ENCODE measurements at regions not wholly inside any gene's neighbourhood (a gene's known extent, or its start where the extent isn't known, plus 50 kb on each side); places are given as distances from the start of the nearest gene placed in this dataset.

GRCh38 chr3:177595530-177596188, 398.4 kb upstream of the TBL1XR1 start:
- Histone ChIP-seq H3K36me3 (ENCODE audit: insufficient read depth, low read length, poor library complexity, severe bottlenecking) (no peaks in the 10 kb centered on the region), H3K4me3 (ENCODE audit: low read depth, low read length, poor library complexity, severe bottlenecking) (no peak overlapping the region), H3K27me3 (replicated peaks; ENCODE audit: insufficient read depth, low read depth, low read length, poor library complexity) (no peaks in the 10 kb centered on the region), H3K9me3 (ENCODE audit: low read depth, low read length, poor library complexity, severe bottlenecking) (no peaks in the 10 kb centered on the region), H3K4me1 (ENCODE audit: insufficient read depth, low read length, poor library complexity, severe bottlenecking) (peaks cover 45% of the 10 kb centered on the region), H3K27ac (ENCODE audit: low read depth, low read length, poor library complexity, severe bottlenecking) (no peak overlapping the region)
- intact Hi-C loops (cut with micrococcal nuclease; ENCODE audit: unreplicated experiment) = no loop called here
- CTCF ChIA-PET = interaction anchor here (0.7 kb wide), 1 partner anchor 543 kb away, joined by 5 read pairs; no protein-coding TSS in a partner anchor
- no peak for TF ChIP-seq CTCF (conservative IDR thresholded peaks at IDR 0.05; ENCODE audit: low read depth, low read length)
- no peak for TF ChIP-seq EZH2 (IDR thresholded peaks at IDR 0.05; ENCODE audit: borderline replicate concordance, low read depth, low read length, poor library complexity, severe bottlenecking)
- POLR2A ChIA-PET (ENCODE audit: low non-redundant PET) = no interaction called here
- DNase-seq (ENCODE audit: low spot score) = no peak
- no TSS peak for BruUV-seq (replicated peaks)

- CTCF ChIA-PET = no interaction called here
- BruUV-seq (replicated peaks) = no TSS peak
- TF ChIP-seq CTCF (conservative IDR thresholded peaks at IDR 0.05; ENCODE audit: low read depth, low read length) (no peak), EZH2 (IDR thresholded peaks at IDR 0.05; ENCODE audit: borderline replicate concordance, low read depth, low read length, poor library complexity, severe bottlenecking) (no peak)
- Histone ChIP-seq H3K27me3 (replicated peaks; ENCODE audit: insufficient read depth, low read depth, low read length, poor library complexity) (no peaks in the 10 kb centered on the region), H3K4me1 (ENCODE audit: insufficient read depth, low read length, poor library complexity, severe bottlenecking) (peaks cover 39% of the 10 kb centered on the region), H3K9me3 (ENCODE audit: low read depth, low read length, poor library complexity, severe bottlenecking) (no peaks in the 10 kb centered on the region), H3K36me3 (ENCODE audit: insufficient read depth, low read length, poor library complexity, severe bottlenecking) (no peaks in the 10 kb centered on the region), H3K4me3 (ENCODE audit: low read depth, low read length, poor library complexity, severe bottlenecking) (no peak overlapping the region), H3K27ac (ENCODE audit: low read depth, low read length, poor library complexity, severe bottlenecking) (no peak overlapping the region)
- intact Hi-C loops (cut with micrococcal nuclease; ENCODE audit: unreplicated experiment) = no loop called here
- POLR2A ChIA-PET (ENCODE audit: low non-redundant PET) = no interaction called here
- no peak for DNase-seq (ENCODE audit: low spot score)
These were observed 399.1 kb upstream of the TBL1XR1 start for GRCh38 chr3:177596248-177596815.

- Histone ChIP-seq H3K27me3 (replicated peaks; ENCODE audit: insufficient read depth, low read depth, low read length, poor library complexity) (no peaks in the 10 kb centered on the region), H3K4me1 (ENCODE audit: insufficient read depth, low read length, poor library complexity, severe bottlenecking) (peaks cover 39% of the 10 kb centered on the region), H3K4me3 (ENCODE audit: low read depth, low read length, poor library complexity, severe bottlenecking) (no peak overlapping the region), H3K36me3 (ENCODE audit: insufficient read depth, low read length, poor library complexity, severe bottlenecking) (no peaks in the 10 kb centered on the region), H3K27ac (ENCODE audit: low read depth, low read length, poor library complexity, severe bottlenecking) (peak overlapping the region; percentile 73), H3K9me3 (ENCODE audit: low read depth, low read length, poor library complexity, severe bottlenecking) (no peaks in the 10 kb centered on the region)
- intact Hi-C loops (cut with micrococcal nuclease; ENCODE audit: unreplicated experiment) = no loop called here
- TF ChIP-seq CTCF (conservative IDR thresholded peaks at IDR 0.05; ENCODE audit: low read depth, low read length) (no peak), EZH2 (IDR thresholded peaks at IDR 0.05; ENCODE audit: borderline replicate concordance, low read depth, low read length, poor library complexity, severe bottlenecking) (no peak)
- no TSS peak for BruUV-seq (replicated peaks)
- no peak for DNase-seq (ENCODE audit: low spot score)
- ChIA-PET POLR2A (ENCODE audit: low non-redundant PET) (no interaction called here), CTCF (no interaction called here)
These were observed 399.6 kb upstream of the TBL1XR1 start for GRCh38 chr3:177596816-177597271.

Measured in A673 (cell line).